ENCODE measurements at regions not wholly inside any gene's neighbourhood (a gene's known extent, or its start where the extent isn't known, plus 50 kb on each side); places are given as distances from the start of the nearest gene placed in this dataset.

DNA sequence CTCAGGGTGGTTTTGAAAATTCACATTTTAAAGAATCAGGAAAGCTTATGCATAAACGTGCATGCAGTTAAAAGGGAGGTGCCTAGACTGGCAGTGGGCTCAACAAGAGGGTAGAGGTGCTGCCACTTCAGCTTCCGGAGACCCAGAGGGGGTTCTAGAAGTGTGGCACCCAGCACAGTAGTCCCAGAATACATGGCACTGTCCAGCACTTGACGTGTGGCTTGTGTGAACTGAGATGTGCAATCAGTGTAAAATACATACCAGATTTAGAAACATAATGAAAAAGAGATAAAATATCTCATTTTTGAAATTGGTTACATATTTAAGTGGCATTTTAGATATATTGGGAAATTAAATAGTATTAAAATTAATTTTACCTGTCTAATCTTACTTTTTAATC, 89.3 kb downstream of the RIN2 start:
- TF ChIP-seq, protein P1, sequence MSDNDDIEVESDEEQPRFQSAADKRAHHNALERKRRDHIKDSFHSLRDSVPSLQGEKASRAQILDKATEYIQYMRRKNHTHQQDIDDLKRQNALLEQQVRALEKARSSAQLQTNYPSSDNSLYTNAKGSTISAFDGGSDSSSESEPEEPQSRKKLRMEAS (IDR thresholded peaks at IDR 0.05; ENCODE audit: low read depth, low read length) = no peak
- TF ChIP-seq POLR2A (IDR thresholded peaks at IDR 0.05; ENCODE audit: extremely low read depth, insufficient read length) (no peak), MYC (IDR thresholded peaks at IDR 0.05; ENCODE audit: low read depth, low read length) (no peak)
- TF ChIP-seq, protein P2, sequence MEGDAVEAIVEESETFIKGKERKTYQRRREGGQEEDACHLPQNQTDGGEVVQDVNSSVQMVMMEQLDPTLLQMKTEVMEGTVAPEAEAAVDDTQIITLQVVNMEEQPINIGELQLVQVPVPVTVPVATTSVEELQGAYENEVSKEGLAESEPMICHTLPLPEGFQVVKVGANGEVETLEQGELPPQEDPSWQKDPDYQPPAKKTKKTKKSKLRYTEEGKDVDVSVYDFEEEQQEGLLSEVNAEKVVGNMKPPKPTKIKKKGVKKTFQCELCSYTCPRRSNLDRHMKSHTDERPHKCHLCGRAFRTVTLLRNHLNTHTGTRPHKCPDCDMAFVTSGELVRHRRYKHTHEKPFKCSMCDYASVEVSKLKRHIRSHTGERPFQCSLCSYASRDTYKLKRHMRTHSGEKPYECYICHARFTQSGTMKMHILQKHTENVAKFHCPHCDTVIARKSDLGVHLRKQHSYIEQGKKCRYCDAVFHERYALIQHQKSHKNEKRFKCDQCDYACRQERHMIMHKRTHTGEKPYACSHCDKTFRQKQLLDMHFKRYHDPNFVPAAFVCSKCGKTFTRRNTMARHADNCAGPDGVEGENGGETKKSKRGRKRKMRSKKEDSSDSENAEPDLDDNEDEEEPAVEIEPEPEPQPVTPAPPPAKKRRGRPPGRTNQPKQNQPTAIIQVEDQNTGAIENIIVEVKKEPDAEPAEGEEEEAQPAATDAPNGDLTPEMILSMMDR (IDR thresholded peaks at IDR 0.05; ENCODE audit: low read depth, low read length) = no peak
- DNase-seq (ENCODE audit: low read depth) = no peak
- no peak overlapping the region for H3K4me3 ChIP-seq (ENCODE audit: low read depth, low read length)

DNA sequence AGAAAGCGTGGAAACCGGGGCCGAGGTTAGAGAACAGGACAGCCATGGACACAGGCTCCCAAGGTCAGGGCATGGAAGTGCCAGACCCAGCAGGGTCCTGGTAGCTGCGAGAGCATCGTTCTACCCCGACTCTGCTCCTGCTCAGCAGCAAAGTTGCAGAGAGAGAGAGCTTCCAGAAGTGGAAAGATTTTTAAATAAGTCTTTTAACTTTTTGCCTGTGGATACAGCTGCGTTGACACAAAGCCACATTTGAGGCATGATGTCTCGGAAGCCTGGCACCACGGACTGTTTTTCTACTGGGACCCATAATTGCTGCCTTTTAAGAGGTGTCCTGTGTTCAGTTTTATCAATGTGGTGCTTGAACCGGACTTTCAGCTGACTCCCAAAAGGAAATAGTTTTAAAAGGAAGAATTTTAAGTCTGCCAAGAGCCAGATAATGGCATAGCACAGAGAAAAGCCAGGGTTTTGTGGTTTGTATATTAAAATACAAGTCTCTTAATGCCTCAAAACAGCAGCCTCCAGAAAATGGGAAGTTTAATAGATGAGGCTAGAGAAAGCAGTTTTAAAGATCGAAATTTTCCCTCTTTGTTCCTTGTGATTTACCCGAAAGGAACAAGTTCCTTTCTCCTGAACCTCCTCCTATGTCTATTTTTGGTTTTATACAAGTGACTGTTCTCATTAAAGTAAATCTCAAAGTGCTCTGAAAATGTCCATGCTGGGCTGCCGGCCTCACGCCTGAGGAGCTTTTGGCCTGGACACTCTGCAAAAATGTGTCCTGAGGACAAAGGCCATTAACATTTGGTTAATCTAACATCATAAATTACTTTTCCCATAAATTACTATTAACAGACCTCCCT, 91.5 kb downstream of the RIN2 start:
- DNase-seq (ENCODE audit: low read depth) = no peak
- TF ChIP-seq POLR2A (IDR thresholded peaks at IDR 0.05; ENCODE audit: extremely low read depth, insufficient read length) = no peak
- TF ChIP-seq, protein P2 (IDR thresholded peaks at IDR 0.05; ENCODE audit: low read depth, low read length) = no peak
- TF ChIP-seq, protein P1 (IDR thresholded peaks at IDR 0.05; ENCODE audit: low read depth, low read length) = no peak
- TF ChIP-seq MYC (IDR thresholded peaks at IDR 0.05; ENCODE audit: low read depth, low read length) = no peak
- no peak overlapping the region for H3K4me3 ChIP-seq (ENCODE audit: low read depth, low read length)

DNA sequence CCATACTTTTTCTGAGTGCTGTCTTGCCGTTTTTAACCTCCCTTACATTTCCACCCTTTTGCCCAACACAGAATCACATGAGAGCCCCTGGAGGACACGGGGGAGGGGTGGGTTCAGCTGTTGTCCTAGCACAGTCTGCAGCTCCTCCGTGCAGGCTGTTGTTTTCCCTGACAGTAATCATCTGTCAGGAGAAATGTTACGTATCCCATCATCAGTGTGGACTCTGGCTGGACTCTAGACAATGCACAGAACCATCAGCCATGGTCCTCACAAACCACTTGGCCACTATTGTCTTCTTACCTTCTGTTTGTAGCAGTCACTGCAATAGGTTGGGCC, 92.1 kb downstream of the RIN2 start:
- H3K4me3 ChIP-seq (ENCODE audit: low read depth, low read length) = no peak overlapping the region
- DNase-seq (ENCODE audit: low read depth) = no peak
- TF ChIP-seq MYC (IDR thresholded peaks at IDR 0.05; ENCODE audit: low read depth, low read length) (no peak), POLR2A (IDR thresholded peaks at IDR 0.05; ENCODE audit: extremely low read depth, insufficient read length) (no peak)
- TF ChIP-seq, protein P1 (IDR thresholded peaks at IDR 0.05; ENCODE audit: low read depth, low read length) = no peak
- TF ChIP-seq, protein P2 (IDR thresholded peaks at IDR 0.05; ENCODE audit: low read depth, low read length) = no peak

DNA sequence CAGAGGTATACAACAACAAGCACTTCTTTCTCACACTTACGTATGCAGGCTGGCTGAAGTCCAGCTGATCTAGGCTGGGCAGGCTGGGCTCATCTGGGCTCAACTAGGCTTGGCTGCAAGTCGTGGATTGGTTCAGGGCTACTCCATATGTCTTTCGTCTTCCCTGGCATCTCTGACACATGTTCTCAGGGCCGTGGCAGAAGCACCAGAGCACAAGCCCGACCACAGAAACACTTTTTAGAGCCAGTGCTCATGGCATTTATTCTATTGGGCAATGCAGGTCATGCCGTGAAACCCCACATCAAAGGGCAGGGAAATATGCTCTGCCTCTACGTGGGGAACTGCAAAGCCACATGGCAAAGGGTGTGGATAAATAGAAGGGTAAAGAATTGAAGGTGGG, 93.8 kb downstream of the RIN2 start:
- DNase-seq (ENCODE audit: low read depth) = no peak
- TF ChIP-seq, protein P1 (IDR thresholded peaks at IDR 0.05; ENCODE audit: low read depth, low read length) = no peak
- TF ChIP-seq, protein P2 (IDR thresholded peaks at IDR 0.05; ENCODE audit: low read depth, low read length) = no peak
- H3K4me3 ChIP-seq (ENCODE audit: low read depth, low read length) = no peak overlapping the region

DNA sequence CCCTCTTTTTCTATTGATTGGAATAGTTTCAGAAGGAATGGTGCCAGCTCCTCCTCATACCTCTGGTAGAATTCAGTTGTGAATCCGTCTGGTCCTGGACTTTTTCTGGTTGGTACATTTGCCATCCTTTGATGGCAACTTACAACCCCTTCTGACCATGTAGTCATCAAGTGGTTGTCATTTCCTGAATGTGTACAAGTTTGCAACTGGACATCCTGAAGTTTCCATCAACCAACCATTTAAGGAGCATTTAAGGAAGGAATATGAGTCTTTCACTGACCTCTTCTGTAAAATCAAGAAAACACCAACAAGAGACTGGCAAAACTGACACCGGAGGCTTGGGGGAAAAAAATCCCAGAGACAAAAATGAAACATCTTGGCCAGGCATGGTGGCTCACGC, 97.4 kb downstream of the RIN2 start:
- TF ChIP-seq MYC (IDR thresholded peaks at IDR 0.05; ENCODE audit: low read depth, low read length) = no peak
- TF ChIP-seq, protein P2 (IDR thresholded peaks at IDR 0.05; ENCODE audit: low read depth, low read length) = no peak
- TF ChIP-seq, protein P1 (IDR thresholded peaks at IDR 0.05; ENCODE audit: low read depth, low read length) = no peak
- TF ChIP-seq POLR2A (IDR thresholded peaks at IDR 0.05; ENCODE audit: extremely low read depth, insufficient read length) = no peak
- H3K4me3 ChIP-seq (ENCODE audit: low read depth, low read length) = no peak overlapping the region
- DNase-seq (ENCODE audit: low read depth) = no peak
